K562 (cell line): ENCODE measurements at regions not wholly inside any gene's neighbourhood (a gene's known extent, or its start where the extent isn't known, plus 50 kb on each side); places are given as distances from the start of the nearest gene placed in this dataset.

ENCODE experiments used
- BRCA1 ChIP-seq, 2 experiments: fragments of 450-650 bp in 1 of 2; sonication (generic) in 1 of 2; formaldehyde crosslinking in 1 of 2; IDR thresholded peaks; 2 replicates each; pipeline versions ENCODE4 v1.5.0 to v1.6.1; 2017 to 2020; ENCODE audit warnings: mild to moderate bottlenecking in 1 of 2, missing genetic modification reagents in 1 of 2
- MEF2D ChIP-seq: conservative IDR thresholded peaks from 2 replicates; pipeline ENCODE4 v1.6.1; 2016; ENCODE audit warnings: low read depth, missing genetic modification characterization, missing compliant biosample characterization

DNA sequence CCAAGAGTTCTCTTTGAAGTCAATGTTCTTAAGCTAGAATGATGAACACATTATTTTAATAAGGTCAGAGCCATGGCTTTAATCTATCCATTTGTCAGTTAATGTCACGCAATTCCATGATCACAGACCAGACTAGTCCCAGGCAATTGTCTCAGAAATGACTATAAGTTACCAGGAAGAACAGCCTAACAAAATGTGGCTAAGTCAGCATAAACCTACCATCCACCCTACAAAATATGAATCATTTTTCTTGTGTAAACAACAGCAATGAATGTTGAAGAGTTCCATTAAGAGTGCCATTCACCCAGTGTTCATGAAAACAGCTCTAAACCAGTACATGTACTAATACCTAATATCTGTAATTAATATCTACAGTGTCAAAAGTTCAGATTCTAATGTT, 127.5 kb downstream of the KCTD12 start:
- TF ChIP-seq BRCA1 (IDR thresholded peaks at IDR 0.05), result no peak
- no peak for TF ChIP-seq BRCA1 (CRISPR knock-in tag; IDR thresholded peaks at IDR 0.05)
- no peak for TF ChIP-seq MEF2D (tag)
